VCaP (cell line): ENCODE measurements at regions not wholly inside any gene's neighbourhood (a gene's known extent, or its start where the extent isn't known, plus 50 kb on each side); places are given as distances from the start of the nearest gene placed in this dataset.

Experiments used
- H3K27ac ChIP-seq: fragments of 450-650 bp; 2 replicates; pipeline ENCODE4 v1.5.1; 2017
- CTCF ChIP-seq: fragments of 450-650 bp; conservative IDR thresholded peaks from 2 replicates; pipeline ENCODE4 v1.5.1; 2017; ENCODE audit warnings: mild to moderate bottlenecking, moderate library complexity

DNA sequence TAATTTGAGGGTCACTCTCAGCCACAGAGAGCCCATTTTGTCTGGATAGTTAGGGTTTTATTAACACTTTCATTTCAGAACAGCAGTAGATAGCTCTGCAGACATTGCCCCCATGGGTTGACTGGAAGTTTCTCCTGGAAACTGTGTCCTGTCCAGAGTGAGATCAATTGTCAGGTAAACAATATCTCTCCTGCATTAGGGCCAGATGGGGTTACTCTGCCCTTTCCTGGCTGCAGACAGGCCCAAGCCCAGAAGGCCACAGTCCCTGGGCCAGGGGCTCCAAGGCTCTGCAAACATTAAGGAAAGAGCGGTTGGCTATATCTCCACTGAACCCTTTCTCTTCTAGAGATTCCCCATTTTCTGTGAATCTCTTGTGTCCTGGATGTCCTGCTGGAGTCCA lies 436.8 kb upstream of the PRKX start:
- no peak for TF ChIP-seq CTCF
- no peak overlapping the region for H3K27ac ChIP-seq

GRCh38 chrX:4129626-4130025 lies 416.2 kb upstream of the PRKX start:
- no peak for TF ChIP-seq CTCF
- H3K27ac ChIP-seq = no peak overlapping the region

GRCh38 chrX:4118666-4119530 lies 405.4 kb upstream of the PRKX start:
- no peak for TF ChIP-seq CTCF
- no peak overlapping the region for H3K27ac ChIP-seq

GRCh38 chrX:4110964-4111363 lies 397.5 kb upstream of the PRKX start:
- no peak for TF ChIP-seq CTCF
- H3K27ac ChIP-seq = no peak overlapping the region

DNA sequence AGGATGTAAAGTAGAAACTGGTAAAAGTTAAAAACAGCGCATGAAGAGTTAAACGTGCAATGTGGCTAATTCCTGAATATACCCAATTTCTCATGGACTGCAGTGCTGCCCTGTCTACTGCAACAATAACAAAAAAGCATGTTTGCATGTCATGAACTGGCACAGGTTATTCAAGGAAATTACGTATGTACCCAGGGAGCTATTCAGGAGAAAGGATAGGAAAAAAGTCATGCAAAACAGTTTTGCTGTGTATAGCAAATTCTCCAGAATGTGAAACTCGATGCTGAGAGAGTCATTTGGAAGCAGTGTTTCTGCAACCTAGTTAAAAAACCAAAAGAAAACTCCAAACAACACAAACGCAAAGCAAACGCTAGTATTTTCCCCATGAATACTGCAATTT lies 381.5 kb upstream of the PRKX start:
- no peak overlapping the region for H3K27ac ChIP-seq
- TF ChIP-seq CTCF = no peak

- no peak for TF ChIP-seq CTCF
- no peak overlapping the region for H3K27ac ChIP-seq
Measured at GRCh38 chrX:4091046-4091760, 377.8 kb upstream of the PRKX start.

- no peak overlapping the region for H3K27ac ChIP-seq
- no peak for TF ChIP-seq CTCF
Measured at GRCh38 chrX:4059893-4060292, 346.4 kb upstream of the PRKX start.
